ENCODE measurements at regions not wholly inside any gene's neighbourhood (a gene's known extent, or its start where the extent isn't known, plus 50 kb on each side); places are given as distances from the start of the nearest gene placed in this dataset.

DNA sequence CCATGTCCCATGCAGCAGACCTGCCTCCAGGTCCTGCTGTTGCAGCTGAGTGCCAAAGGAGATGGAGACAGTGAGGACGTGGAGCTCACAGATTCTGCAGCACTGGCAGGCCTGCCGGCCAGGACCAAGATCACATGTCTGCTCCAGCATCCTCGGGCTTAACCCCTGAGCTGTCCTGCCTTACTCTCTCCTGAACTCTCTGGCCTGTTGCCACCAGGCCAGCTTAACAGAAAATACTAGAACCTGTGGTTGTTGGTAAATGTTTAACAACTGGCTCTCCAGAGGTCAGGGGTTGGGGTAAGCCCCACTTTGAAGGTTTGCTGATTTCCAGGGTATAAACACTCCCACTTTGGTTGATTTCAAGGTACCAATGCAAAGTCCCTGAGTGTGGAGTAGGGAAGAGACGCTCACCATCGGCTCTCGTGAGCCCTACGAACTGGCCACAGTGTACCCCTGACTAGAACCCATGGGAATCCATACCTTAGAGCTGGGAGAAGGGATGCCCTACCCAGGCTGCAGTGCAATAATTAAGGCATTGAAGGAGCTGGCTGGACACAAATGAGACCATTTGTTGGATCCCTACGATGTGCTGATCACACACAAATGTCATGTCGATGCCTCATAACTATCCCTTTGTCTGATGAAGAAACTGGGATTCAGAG, 147.9 kb downstream of the OR4M2 start:
- DNase-seq (ENCODE audit: low read depth, low spot score), result no peak
- H3K27me3 ChIP-seq (ENCODE audit: control insufficient read depth in 2 of 2, insufficient read depth in 2 of 2, low read length in 2 of 2), result no peaks in the 10 kb centered on the region
- no peaks in the 10 kb centered on the region for H4K20me1 ChIP-seq (replicated peaks; ENCODE audit: control insufficient read depth, extremely low read depth, insufficient read depth, low read length)
- FAIRE-seq, result no peak
- dilution Hi-C loops (cut with MboI; ENCODE audit: extremely low pct_ligation_motif_present, low sequenced_read_pairs) (no loop called here), intact Hi-C loops (cut with micrococcal nuclease) (no loop called here)
- H3K4me3 ChIP-seq (replicated peaks in 1 of 3; ENCODE audit: insufficient read depth in 1 of 3, low read depth in 1 of 3, low read length in 3 of 3), result no peak overlapping the region
- no peak overlapping the region for H3K27ac ChIP-seq (ENCODE audit: insufficient read depth, low read depth, low read length)
- CTCF ChIA-PET, result no interaction called here
- no peak for TF ChIP-seq POLR2A (IDR thresholded peaks at IDR 0.05; ENCODE audit: low read depth, low read length)
- TF ChIP-seq GATA2 (IDR thresholded peaks at IDR 0.05; ENCODE audit: insufficient read depth, insufficient read length, low read depth, low read length), result no peak
- no peak for TF ChIP-seq MYC (IDR thresholded peaks at IDR 0.05; ENCODE audit: low read depth, low read length)
- H2AFZ ChIP-seq (ENCODE audit: low read depth, low read length), result no peak overlapping the region
- H3K9ac ChIP-seq (replicated peaks; ENCODE audit: extremely low read depth, insufficient read depth, low read length), result no peak overlapping the region
- BruUV-seq (replicated peaks), result no TSS peak
- no peaks in the 10 kb centered on the region for H3K36me3 ChIP-seq (ENCODE audit: control insufficient read depth in 2 of 2, extremely low read depth in 1 of 2, insufficient read depth in 2 of 2, low read length in 2 of 2)
- H3K9me1 ChIP-seq (replicated peaks; ENCODE audit: control insufficient read depth, extremely low read depth, insufficient read depth, low read length), result no peaks in the 10 kb centered on the region
- no peak overlapping the region for H3K4me2 ChIP-seq (ENCODE audit: insufficient read depth, low read length)
- no peaks in the 10 kb centered on the region for H3K79me2 ChIP-seq (ENCODE audit: control insufficient read depth, insufficient read depth, low read length)
- no peaks in the 10 kb centered on the region for H3K4me1 ChIP-seq (ENCODE audit: control insufficient read depth, extremely low read depth, insufficient read depth, low read length)
- peaks cover 27% of the 10 kb centered on the region for H3K9me3 ChIP-seq (replicated peaks; ENCODE audit: control insufficient read depth, insufficient read depth, low read length)
- POLR2A ChIA-PET, result no interaction called here

DNA sequence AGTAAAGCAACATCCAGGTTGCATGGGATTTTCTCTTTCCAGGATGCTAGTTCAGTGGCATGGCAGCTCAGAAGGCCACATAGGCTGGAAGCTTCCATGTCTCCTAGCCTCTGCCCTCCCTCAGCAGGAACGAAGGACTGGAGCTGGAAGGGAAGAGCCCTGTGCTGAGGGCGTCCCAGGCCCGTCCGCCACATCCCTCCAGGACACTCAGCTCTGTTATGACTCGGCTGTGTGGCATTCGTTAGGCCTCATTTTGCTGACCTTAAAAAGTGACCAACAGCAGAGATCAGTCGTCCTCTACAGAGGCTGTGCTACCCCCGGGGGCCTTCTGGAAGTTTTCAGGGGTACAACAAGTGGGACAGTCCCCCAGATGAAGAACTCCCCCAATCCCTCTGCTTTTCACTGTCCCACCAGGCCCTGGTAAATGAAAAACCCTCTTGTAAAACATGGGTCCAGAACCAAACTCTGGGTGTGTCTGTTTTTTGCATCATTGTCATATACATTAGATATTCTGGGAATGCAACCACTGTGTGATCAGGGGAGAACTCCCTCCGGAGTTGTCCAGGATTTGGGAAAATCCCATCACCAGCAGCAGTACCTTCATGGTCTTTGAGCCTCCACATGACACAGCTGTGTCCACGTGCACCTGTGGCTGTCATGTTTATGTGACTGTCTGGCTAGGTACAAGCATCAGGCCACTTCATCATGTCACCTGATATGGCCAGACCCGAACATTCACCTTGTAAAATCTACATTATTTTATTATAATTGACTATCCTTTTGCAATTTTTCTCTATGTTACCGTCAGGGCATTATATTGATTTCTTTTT, 149.9 kb downstream of the OR4M2 start:
- no peak overlapping the region for H3K4me2 ChIP-seq (ENCODE audit: insufficient read depth, low read length)
- FAIRE-seq (no peak), DNase-seq (ENCODE audit: low read depth, low spot score) (no peak)
- H3K9me3 ChIP-seq (replicated peaks; ENCODE audit: control insufficient read depth, insufficient read depth, low read length), result peaks cover 24% of the 10 kb centered on the region
- no peaks in the 10 kb centered on the region for H3K79me2 ChIP-seq (ENCODE audit: control insufficient read depth, insufficient read depth, low read length)
- no peaks in the 10 kb centered on the region for H3K9me1 ChIP-seq (replicated peaks; ENCODE audit: control insufficient read depth, extremely low read depth, insufficient read depth, low read length)
- no TSS peak for BruUV-seq (replicated peaks)
- ChIA-PET CTCF (no interaction called here), POLR2A (no interaction called here)
- H3K27me3 ChIP-seq (ENCODE audit: control insufficient read depth in 2 of 2, insufficient read depth in 2 of 2, low read length in 2 of 2), result no peaks in the 10 kb centered on the region
- TF ChIP-seq CTCF (IDR thresholded peaks at IDR 0.05; ENCODE audit: extremely low read depth in 1 of 2, insufficient read depth in 1 of 2, low read depth in 1 of 2, low read length in 2 of 2), result no peak
- TF ChIP-seq EZH2 (IDR thresholded peaks at IDR 0.05; ENCODE audit: borderline replicate concordance, low read depth, low read length, severe bottlenecking), result no peak
- TF ChIP-seq FOS (IDR thresholded peaks at IDR 0.05; ENCODE audit: borderline replicate concordance, insufficient read depth, low read length), result no peak
- dilution Hi-C loops (cut with MboI; ENCODE audit: extremely low pct_ligation_motif_present, low sequenced_read_pairs), result no loop called here
- no peak overlapping the region for H3K9ac ChIP-seq (replicated peaks; ENCODE audit: extremely low read depth, insufficient read depth, low read length)
- no peaks in the 10 kb centered on the region for H3K36me3 ChIP-seq (ENCODE audit: control insufficient read depth in 2 of 2, extremely low read depth in 1 of 2, insufficient read depth in 2 of 2, low read length in 2 of 2)
- H3K4me1 ChIP-seq (ENCODE audit: control insufficient read depth, extremely low read depth, insufficient read depth, low read length), result no peaks in the 10 kb centered on the region
- no peaks in the 10 kb centered on the region for H4K20me1 ChIP-seq (replicated peaks; ENCODE audit: control insufficient read depth, extremely low read depth, insufficient read depth, low read length)
- no peak overlapping the region for H3K27ac ChIP-seq (ENCODE audit: insufficient read depth, low read depth, low read length)
- H2AFZ ChIP-seq (ENCODE audit: low read depth, low read length), result no peak overlapping the region
- no peak overlapping the region for H3K4me3 ChIP-seq (replicated peaks in 1 of 3; ENCODE audit: insufficient read depth in 1 of 3, low read depth in 1 of 3, low read length in 3 of 3)
- intact Hi-C loops (cut with micrococcal nuclease), result no loop called here
